ENCODE measurements at regions not wholly inside any gene's neighbourhood (a gene's known extent, or its start where the extent isn't known, plus 50 kb on each side); places are given as distances from the start of the nearest gene placed in this dataset.

DNA sequence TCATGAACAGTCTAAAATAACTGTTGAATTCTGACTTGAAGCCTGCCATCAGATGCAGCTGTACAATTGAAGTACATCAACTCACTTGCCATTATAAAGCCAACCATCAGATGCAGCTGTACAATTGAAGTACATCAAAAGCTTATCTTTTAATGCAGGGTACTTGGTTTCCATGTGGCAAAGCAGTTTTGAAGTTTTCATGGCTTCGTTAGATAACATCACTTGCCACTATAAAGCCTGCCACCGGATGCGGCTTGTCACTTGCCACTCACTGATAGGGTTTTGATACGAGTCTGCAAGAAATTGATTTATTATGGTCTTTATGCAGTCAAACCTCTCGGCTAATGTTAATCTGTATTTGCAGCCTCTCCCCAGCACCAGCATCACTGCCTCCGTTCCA lies 1605.8 kb downstream of the SUCLG1 start:
- DNase-seq: no peak

DNA sequence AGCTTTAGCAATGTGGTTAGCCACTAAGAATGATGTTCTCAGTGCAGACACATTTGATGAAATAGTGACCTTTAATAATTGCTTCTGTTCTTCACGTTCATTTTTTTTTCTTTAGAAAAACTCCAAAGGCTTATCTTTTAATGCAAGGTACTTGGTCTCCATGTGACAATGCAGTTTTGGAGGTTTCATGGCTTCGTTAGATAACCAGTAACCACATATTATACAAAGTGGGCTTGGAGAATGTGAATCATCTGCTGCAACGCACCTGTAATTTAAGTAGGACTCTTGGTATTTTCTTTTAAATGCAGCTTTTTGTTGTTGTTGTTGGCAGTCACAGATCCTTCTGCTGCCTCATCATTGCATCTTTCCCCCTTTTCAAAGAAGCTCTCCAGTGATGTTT lies 1606.3 kb downstream of the SUCLG1 start:
- no peak for DNase-seq

DNA sequence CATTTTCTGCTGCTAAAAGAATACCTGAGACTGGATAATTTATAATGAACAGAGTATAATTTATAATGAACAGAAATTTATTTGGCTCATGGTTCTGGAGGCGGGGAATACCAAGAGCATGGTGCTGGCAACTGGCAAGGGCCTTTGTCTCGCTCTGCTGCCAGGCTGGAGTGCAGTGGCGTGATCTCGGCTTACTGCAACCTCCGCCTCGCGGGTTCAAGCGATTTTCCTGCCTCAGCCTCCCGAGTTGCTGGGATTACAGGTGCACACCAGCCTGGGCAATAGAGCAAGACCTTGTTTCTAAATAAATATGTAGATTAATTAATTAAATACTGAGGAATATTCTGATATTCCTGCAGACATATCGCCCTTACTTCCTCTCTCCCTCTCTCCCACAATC lies 1610.8 kb downstream of the SUCLG1 start:
- no peak for DNase-seq

DNA sequence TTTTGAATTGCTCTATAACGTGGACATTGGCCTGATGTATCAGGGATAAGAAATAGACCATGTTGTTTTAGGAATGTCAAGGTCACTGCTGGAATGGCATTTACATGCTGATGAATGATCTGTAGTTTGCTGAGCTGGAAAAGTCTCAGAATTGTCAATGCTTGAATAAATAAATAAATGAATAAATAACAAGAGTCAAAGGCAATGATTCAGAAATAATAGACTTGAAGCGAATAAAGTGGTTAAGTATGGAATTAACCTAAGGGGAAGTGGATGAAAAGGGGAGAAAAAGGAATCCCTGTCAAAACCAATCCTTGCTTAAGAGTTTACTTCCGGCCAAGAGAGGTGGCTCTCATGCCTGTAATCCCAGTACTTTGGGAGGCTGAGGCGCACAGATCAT lies 1620.0 kb downstream of the SUCLG1 start:
- DNase-seq: no peak

DNA sequence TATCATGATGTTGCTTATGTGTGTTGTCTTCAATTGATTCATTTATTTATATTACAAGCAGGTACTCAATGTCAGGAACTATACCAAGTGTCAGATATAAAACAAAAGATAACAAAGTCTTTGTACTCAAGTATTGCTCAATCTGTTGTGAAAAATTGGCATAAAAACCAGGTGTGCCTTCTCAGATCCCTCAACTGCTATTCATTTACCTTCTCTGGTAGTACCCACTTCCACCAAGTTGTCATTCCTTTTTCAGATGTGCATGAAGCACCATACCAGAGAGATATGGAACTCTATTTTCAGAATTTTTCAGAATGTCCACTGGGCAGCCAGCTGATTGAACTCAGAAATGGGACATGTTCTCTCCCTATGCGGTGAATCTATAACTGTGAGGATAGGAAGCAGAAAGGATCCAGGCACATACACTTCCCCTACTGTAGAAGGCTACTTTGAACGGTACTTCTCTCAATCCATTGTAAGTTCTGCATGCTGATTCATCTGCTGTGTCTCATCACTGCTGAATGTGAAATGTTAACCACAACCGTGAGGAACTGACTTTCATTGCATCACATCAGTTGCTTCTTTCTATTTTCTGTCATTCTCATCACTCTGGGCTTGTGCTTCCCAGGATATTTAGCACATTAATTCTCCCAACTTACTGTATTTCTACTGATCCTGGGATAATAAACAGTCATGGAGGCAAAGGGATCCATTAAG lies 1621.3 kb downstream of the SUCLG1 start:
- DNase-seq: no peak

DNA sequence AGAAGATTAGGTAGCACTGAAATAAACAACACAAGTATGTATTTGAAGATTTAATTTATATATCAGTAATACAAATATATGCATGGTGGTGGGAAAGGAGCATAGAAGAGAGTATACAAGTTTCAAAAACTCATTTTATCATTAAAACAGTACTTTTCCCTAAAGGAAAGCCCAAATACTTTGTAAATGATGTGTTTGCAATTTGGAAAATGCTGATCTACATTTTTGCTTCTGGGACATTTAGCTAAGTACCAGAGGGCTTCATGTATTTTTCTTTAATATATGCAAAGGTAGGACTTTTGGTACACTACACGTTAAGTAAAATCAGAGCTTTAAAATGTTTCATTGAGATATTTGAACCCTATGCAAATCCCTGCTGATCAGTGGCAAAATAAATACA lies 1624.2 kb downstream of the SUCLG1 start:
- no peak for DNase-seq

DNA sequence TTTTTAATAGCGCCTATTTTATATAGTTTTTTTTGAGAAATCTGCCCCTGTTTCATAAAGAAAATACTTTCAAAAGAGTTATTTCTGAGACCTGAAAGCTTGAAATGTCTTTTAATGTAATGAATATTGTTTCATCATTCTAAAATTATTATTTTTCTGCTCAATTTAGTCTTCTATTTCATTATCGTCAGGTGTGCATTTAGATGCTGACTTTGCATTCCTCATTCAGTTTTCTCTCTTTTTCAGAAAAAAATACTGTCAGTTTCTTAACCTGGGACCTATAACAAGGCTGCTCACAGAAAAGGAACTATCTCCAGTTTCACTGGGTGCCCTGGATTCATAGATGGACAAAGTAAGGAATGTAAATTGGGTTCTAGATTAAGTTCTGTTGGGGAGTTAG lies 1631.7 kb downstream of the SUCLG1 start:
- DNase-seq: no peak

DNA sequence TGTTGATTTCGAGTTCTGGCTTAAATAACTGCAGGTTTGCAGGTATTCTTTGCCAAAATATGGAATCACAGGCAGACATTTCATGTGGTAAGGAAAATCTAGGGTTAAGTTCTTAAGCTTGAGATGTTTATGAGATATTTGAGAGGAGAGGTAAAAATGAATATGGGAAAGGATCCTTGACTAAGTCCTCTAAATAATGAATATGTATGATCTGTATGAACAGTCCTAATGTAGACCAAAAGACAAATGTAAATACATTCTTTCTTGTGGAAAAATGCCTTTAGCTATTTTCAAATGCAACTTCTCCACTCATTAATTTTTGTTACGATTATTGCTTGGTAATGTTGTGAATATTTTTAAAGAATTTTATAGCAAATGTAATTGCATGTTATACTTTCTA lies 1632.6 kb downstream of the SUCLG1 start:
- DNase-seq: no peak

DNA sequence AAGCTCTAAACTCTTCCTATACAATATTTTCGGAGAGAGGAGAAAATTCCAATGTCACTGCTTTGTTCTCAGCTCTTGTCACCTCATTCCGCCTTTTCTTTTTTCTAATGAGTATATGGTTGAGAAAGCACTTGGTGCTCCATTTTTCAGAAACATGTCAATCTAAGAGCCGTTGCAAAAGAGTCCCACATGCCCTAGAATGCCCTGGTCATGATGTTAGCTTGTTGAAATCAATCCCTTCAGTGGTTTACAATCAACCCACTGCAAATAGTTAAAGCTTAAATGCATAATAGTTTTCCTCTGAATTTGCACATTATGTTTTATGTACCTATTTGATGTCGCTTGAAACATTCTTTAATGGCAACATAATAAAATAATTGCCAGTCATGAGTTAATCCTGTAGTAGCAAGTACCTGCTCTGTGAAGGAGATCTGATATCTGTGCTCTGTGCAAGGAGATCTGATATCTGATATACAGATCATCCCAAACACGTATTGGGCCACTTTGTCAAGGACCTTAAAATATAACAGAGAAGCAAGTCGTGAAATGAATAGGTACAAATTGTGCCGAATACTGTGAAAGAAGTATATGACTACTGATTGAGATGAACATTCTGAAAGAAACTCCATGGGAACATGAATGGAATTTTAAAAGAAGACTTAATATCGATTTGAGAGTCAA lies 1633.5 kb downstream of the SUCLG1 start:
- DNase-seq: no peak

DNA sequence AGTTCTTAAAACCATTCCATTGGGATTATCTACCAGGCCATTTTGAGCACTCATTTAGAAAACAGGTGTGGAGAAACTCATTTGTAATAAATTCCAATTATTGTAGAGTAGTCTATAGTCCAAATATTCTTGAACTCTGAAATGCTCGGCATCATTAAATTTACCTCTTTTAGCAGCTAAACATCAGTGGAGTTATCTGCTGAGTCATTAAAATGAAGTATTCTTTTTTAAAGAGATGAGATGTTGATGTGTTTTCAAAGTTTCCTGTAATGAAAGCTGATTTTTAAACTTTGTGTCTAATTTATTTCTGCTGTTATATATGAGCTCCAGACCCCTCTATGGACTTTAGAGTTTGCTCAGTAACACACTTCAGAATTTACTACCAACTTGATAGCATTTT lies 1635.2 kb downstream of the SUCLG1 start:
- DNase-seq: no peak

DNA sequence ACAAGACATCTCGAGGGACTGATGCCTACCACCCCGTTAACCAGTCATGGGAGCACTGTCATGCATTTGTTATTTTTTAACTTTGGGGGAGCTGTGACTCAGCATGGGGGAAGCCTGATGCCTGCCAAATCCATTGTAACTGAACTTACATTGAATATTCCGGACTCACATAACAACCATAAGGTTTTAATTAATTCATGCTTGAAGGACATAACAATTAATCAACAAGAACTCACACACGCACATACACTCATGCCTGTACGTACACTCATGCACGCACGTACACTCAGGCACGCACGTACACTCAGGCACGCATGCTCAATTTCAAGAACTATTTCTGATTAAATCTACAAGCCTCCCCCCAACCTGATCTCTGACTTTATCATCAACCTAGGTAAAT lies 1639.1 kb downstream of the SUCLG1 start:
- DNase-seq: no peak

DNA sequence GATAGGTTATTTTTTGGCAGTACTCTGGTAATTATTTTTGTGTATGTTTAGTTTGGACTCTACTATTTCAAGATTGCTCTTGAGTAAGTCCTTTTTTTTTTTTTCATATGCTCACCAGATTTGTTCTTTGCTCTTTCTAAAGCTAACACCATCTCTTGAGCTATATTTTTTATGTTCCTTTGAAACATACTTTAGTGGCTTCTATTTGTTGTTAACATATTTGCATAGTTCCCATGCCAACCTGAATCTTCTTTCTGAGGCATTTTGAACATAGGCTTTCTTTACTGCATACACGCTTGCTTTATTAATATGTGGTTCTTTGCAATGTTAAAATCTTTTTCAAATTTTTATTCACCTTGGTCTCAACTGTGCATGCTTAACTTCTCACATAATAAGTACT lies 1644.9 kb downstream of the SUCLG1 start:
- no peak for DNase-seq

DNA sequence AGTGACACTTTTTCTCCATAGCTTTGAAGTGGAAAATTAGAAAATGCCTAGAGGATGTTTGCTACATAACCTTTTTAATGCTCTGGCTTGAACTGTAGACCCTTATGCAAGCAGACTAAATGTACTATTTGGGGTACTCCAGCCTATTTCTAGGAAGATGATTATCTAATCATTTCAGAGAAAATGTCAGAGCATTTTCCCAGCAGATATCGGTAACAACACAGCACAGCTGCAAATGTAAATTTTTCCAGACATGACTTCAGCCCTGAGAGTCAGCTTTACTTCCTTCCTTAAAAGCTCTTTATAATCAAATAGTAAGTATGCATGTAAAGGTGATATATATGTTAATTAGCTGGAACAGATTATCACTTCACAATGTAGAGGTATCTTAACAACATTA lies 1647.1 kb downstream of the SUCLG1 start:
- no peak for DNase-seq

DNA sequence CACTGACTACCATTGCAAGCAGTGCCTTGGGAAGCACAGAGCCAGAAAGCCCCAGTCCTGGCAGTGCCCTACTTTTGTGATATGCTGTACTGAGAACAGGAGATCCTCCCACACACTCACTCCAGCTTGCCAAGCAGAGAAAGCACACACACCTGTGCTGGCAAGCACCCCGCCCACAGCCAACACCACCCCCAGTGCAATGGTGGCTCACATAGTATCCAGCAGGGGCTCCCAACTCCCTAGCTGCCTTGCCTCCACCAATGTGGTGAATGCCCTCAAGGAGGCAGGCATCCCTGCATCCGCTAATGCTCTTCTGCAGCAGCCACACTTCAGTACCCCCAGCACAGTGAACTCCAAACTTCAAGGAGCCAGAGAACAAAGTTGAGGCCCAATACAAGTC lies 1655.8 kb downstream of the SUCLG1 start:
- DNase-seq: no peak

DNA sequence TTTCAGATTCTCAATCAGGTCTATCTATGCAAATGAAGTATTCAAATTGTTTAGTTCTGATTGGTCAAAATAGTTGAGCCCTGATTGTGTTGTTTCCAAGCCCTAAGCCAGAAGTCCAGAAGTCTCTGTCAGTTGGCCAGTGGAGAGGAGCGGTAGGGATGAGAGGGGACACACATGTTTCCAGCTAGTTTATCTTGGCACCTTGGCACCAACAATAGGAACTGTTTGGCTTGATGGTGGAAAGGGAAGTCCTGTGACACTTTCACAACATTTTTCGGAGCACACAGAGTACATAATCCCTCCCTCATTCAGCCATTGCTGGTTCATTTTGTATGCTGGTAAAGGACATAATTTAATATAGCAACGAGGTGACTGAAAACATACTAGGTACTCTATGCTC lies 1661.6 kb downstream of the SUCLG1 start:
- DNase-seq: no peak

DNA sequence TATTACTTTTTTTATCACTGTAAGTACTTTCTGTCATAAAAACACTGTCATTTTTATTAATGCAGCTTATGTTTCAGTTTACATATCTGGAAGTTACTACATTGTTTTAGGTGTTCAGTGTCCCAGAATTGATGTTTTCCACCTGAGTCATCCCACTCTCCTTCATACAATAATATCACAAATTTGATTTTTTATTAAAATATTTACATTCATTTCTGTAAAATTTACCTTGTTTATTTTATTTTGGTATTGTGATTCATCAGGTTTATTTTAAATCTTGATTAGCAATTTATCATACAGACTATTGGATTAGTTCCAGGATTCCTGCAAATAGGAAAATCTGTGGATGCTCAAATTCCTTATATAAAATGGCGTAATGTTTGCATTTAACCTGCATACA lies 1662.9 kb downstream of the SUCLG1 start:
- DNase-seq: no peak

DNA sequence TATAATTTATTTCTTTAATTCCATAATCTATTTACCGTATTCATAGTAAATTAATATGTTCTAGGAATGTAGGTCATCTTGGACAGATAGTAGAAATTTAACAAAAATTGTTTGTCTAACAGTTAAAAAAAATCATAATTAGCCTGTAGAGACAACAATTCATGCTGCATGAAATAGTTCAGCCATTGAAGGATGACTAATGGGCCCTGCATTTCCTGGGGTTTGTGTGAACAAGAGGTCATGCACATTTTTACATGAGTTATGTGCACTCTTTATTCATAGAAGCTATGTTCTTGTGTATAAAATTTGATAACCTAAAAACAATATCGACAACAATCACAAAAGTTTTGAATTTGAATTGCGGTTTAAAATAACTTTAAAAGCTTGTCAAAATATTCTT lies 1663.6 kb downstream of the SUCLG1 start:
- DNase-seq: no peak

DNA sequence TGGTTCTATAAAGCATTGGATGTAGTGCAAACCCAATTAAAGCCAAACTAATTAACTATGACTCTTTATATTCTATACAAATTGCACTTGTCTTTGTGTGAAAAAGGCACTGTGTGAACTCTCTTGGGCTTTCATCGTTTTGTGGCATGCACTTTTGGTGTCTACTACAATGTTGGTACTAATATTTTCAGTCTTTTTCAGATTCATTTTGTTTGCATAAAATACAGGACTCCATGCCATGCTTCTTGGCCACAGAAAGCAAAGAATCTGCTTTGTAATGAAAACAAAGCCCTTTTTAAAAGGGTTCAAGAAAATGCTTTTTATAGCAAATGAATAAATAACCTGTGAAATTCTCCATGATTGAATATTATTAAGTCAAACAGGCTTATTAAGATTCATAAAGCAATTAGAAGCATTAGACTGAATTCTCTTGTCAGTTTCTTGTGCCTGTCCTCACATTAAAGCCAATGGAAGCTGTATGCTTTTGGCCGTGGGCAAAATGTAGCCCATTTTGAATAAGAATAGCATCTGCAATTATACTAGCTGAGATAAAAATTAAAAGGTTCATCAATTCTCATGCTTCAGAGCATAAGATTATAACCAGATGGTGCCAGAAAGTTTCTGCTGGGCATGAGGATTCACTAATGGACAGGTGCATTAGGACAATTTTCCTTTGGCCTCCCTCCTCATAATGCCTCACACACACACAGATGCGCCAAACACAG lies 1665.2 kb downstream of the SUCLG1 start:
- no peak for DNase-seq

DNA sequence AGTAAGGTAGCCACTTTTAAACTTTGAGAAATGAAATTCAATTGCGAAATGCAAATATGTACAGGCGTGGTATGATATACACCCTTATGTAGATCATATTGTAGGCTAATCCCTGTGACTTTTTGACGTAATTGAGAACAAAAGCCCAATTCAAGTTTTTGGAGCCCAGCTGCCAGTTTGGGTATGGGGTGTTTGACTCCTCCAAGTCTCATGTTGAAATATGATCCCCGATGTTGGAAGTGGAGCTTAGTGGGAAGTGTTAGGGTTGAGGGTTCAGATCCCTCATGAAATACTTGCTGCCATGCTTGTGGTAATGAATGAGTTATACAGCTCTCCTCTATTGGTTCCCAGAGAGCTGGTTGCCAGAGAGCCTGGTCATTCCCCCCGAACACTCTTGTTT lies 1666.8 kb downstream of the SUCLG1 start:
- DNase-seq: no peak

DNA sequence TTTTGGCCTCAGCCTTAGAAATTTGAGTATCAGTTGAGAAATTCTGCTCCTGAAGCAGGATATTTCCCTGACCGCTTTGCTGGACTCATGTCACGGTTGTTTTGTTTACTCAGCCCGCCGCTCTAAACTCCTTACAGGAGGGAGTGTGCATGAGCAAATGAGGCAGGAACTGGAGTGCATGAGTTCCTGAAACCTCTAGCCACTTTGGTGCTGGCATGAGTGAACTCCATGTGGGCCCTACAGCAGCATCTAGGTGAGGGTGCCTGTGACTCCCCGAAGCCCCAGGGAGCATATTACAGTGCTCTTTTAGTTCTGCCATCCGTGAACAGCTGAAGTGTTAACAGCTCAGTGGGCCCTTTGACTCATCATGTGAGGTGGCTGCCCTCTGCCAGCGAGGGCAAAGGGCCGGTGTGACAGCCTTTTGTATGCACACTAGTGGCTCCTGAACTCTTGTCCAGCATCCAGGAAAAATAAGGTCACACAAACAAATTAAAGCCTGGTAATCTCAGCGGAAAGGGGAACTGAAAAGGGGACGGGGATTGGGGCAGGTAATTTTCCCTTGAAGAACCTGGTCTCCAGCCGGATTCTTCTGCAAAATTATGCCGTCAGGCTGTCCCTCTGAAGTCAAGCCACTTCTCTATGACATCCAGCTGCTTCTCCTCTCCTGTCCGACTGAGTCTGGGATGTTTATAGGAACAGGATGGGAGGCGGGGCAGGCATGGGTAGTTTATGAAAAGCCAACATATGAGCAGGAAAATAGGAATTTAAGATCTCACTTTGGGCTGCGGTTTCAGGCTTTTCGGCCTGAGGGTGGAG lies 1668.7 kb downstream of the SUCLG1 start:
- DNase-seq: peak; percentile 37

DNA sequence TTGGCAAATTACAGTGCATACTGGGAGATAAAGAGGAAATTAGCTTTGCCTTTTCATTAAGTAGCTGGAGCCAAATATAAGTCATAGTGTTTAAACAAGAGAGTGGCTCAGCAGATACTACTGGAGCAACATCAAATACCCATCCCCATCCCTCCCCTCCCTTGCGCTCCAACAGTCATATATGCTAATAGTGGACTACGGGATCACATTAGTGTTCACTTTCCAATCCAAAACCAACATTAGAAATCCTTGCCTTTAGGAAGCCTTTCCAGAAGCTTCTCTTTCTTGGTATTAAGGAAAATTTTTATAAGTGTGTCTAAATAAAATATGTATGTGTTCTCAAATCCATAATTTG lies 1669.3 kb downstream of the SUCLG1 start:
- no peak for DNase-seq

DNA sequence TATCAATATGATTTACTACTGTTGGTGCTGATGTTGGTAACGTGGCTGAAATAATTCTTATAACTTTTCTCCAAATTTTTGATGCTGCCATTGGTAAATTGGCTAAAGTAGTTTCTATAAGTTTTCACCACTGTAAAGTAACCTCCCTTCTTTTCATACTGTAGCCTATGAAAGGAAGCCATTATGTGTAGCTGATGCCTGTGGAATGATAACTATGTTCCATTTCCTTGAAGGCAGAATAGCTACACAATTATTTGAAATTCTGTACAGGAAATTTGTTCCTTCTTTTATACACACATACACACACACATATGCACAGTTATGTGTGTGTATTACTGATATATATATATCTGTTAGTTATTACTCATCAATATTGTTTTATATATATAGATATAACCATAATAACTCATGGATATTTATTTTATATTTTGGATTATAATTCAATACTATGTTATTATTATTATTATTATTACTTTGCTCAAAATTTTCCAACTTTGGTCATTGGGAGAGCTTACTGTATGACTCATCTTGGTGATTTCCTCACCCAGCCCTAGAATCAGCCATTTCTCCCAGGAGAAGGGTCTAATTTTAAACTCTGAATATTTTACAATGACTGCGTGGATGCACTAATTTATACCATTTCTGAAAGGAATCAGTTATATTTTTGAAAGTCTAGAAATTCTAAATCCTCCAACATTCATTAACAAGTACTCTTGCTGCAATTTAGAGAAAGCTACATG lies 1677.7 kb downstream of the SUCLG1 start:
- DNase-seq: no peak

DNA sequence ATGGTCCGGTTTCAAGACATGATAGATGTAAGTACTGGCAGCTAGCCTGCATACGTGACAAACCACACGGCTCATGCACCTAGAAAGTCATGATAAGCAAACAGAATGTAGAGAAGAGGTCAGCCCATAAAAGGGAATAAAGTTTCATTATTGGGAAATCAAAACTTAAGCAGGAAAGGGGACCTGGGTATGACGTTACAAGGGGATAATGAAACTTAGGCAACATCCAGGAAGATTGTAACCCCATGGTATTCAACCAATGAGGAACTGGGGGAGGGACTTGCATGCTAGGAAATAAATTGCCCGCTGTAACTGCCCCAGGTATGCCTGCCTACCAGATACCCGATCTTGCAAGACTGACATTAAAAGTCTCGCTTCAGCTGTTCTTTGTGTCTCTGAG lies 1679.0 kb downstream of the SUCLG1 start:
- no peak for DNase-seq
